ENCODE measurements at regions not wholly inside any gene's neighbourhood (a gene's known extent, or its start where the extent isn't known, plus 50 kb on each side); places are given as distances from the start of the nearest gene placed in this dataset.
"Not testable (repeated sequence)": the region's sequence is repeated elsewhere in the genome, so short reads cannot be mapped to it uniquely, and the experiment has no call there.

DNA sequence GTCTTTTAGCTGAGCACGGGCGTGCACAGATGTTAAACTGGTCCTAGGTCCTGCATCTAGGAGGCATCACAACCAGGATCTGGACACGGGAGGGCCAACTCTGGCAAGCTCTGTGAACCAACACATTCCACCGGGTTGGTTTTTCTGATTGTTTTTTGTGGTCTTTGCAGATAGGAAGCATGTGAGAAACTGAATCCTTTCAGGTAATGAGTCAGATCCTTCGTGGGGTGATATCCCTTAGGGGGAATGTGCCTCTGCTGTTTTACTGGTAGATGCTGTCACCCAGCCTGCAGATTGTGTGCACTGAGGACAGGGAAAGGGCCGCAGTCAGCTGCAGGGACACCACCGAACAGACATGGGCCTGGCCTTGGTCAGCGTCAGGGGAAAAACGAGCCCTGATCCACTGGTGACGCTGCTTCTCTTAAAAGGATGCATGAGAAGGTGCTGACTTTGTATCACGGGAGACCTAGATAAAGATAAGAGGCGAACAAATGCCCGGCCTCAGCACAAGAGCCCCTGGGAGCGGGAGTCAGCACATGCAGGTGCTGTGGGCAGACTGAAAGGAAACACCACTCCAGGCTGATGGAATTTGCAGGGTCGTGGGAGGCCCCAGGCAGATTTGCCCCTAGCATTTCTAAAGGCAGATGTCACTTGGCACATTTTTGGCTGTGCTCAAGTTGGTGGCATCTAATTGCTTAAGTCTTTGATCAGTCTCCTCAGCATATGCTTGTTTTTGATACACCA lies 51.1 kb downstream of the DOP1B start:
- no peak for DNase-seq

GRCh38 chr21:36208326-36209013 lies 51.8 kb downstream of the DOP1B start:
- DNase-seq: no peak

DNA sequence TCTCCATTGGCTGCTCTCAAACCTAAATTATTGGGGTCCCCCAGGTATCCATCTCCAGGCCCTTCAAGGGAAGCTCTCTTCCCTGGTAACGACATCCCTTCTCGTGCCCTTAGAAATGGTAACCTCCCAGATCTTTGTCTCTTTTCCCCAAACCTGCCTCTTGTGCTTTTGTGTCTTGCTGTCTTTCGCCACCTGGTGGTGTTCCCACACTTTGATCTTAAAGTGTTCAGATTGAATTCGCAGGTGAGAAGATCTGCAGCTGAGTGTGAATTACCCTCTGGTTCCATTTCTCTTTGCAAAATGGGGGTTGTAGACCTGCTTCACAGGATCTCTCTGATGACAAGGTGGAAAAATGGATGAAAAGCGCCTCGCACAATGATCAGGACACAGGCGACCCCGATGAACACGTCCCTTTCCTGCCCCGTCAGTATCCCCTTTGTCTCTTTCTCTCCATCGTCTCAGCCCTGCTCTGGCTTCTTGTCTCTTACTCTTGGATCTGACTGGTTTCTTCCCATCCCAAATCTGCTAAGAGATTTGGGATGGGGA lies 53.1 kb downstream of the DOP1B start:
- peak; percentile 72 for DNase-seq

GRCh38 chr21:36210779-36211659 lies 54.4 kb downstream of the DOP1B start:
- DNase-seq: no peak

DNA sequence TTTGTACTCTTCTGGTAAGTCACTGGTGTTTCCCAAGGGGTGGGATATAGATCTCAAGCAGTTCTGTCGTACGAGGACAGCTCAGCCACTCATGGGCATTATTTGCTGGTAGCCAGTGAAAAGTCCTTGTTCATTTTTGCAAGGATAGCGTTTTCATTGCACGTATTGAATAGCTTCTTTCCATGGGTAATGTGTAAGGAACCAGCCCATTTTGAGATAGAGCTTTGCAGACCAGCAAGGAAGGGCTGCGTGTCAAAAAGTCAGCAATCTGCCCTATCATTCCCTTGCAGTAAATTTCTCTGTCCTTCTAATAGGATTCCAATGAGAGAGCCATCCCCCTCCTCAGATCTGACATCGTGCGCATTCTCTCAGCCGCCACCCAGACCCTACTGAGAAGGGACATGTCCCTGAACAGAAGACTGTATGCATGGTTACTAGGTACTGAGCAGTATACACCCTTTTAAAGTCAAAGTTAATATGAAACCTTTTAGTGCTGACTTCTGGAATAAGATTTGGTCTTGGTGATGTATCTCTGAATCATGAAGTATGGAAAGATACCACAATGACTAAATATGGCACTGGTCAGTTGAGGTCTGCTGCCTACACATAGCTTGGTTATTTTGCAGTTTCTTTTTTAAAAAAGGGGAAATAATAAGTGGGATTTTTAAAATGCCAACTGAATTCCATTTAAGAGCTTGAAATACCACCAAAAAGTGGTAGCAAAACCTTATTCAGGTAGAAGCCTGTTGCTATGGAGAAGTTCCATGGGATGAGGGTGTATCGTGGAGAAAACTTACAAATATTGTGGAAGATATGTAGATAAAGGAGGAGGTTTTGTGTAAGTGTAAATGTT lies 55.3 kb downstream of the DOP1B start:
- no peak for DNase-seq

DNA sequence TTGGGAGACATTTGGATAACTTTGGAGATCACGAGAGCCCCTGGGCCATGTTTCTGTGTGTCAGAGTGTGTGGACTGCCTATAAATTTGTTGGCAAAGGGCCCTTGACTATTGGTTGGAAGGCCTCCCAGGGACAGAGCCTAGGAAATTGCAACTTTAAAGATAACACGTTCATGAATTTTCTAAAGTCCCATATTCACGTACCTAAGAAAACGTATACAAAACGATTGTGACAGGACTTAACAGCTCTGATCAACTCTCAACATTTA lies 55.8 kb downstream of the DOP1B start:
- no peak for DNase-seq

DNA sequence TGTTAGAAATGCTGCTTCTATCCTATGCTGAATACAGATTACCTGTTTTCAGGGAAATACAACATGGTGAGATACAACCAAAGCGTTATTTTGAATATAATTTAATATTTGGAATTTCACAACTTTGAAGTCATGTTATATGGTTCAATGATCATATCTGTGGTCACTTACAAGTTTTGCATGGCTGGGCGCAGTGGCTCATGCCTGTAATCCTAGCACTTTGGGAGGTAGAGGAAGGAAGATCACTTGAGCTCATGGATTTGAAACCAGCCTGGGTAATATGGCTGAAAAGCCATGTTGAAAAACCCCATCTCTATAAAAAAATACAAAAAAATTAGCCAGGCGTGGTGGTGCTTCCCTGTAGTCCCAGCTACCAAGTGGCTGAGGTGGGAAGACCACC lies 57.9 kb downstream of the DOP1B start:
- no peak for DNase-seq

DNA sequence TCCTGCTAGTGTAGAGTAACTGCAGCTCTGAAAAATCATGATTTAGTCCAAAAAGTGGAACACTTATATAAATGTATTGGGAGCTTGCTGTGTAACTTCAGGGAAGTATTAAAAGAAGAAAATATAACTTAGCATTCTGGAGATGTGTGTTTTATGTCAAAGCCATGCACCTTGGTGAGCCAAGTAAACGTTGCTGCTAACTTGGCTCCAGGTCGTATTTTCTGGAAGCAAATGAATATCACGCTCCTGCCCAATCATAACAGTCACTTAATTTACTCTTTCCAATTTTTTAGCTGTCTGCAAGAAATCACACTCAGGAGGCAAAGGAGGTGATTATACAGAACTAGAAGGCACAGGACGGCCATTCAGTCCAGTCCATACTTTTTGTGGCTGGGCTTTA lies 61.1 kb downstream of the DOP1B start:
- no peak for DNase-seq

GRCh38 chr21:36218691-36219090 lies 62.1 kb downstream of the DOP1B start:
- no peak for DNase-seq

DNA sequence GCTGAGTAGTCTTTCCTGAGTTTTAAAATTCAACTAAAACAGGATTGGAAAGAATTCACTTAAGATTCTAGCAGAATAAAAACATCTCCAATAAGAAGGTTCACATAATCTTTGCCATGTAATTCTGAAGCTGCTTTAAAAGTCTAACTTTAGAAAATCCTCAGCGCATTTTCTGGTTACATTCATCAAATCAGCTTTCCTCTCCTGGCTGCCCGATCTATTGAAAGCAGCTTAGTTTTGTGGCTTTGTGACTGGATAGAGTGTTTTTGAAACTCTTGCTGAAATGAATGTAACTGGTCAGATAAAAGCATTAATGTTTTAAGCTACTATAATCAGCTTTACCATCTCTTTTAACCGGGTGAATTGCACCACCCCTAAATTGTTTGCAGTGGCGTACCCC lies 66.8 kb downstream of the DOP1B start:
- DNase-seq: no peak

- no peak for DNase-seq
Observed at GRCh38 chr21:36229181-36229580, 72.6 kb downstream of the DOP1B start.

DNA sequence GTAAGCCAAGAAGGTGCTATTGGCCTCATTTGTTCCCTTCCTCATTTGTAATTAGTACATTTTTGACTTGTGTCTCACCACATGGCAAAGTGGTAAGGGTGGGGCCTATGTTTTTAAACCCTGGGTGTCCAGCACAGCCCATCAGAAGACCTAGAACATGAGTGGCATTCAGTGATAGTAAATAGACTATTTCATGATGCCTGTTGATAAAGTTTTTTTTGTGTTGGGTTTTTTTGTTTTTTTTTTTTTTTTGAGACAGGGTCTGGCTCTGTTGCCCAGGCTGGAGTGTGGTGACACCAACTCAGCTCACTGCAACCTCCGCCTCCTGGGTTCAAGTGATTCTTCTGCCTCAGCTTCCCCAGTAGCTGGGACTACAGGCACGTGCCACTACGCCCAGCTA lies 74.8 kb downstream of the DOP1B start:
- not testable (repeated sequence) for DNase-seq

GRCh38 chr21:36232641-36233040 lies 76.0 kb downstream of the DOP1B start:
- DNase-seq: no peak

GRCh38 chr21:36235058-36235582 lies 78.5 kb downstream of the DOP1B start:
- no peak for DNase-seq

DNA sequence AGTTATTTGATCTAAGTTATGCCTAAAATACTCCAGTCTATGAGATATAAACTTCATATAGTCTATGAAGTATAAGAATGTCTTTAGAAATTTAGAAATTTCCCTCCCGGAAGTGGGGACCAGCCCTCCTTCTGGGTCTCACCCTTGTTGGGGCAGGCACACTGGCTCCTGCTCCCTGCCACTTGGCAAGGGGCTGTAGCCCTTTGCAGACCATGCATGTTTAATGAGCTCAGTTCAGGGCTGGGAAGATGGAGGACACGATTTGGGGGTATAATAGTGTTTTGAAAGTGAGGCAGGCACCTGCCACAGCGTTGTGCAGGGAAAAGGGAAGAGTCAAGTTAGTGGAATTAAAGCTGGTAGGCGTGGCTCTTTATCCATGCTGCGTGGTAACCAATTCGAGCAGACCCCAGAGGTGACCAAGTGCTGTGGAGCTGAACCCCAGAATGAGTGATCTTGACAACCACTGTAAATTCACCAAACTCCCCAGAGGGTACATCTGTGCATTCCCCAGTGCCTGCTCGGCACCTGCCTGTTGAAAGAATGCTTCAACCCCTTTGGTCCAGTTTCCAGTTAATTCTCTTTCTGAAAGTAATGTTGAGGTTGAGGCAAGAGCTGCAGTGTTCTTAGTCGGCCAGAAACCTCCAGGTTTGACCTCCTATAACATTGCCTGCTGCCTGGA lies 79.6 kb downstream of the DOP1B start:
- DNase-seq: no peak

DNA sequence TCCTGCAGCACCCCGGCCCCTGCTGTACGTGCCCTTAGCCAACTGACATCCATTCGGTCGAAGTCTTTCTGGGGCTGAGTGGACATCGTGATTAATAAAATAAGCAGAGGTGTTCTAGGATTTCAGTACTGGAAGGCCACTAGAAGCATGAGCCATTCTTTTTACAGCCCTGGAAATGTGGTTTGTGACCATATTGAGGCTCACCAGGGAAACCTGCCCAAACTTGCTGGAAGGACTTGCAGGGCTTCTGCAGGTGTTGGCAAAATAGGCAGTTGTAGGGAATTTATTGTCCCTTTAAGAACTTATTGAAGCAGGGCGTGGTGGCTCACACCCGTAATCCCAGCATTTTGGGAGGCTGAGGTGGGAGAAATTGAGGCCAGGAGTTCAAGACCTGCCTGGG lies 80.8 kb downstream of the DOP1B start:
- no peak for DNase-seq

GRCh38 chr21:36239585-36239984 lies 80.4 kb upstream of the MORC3 start:
- DNase-seq: no peak

GRCh38 chr21:36241717-36242116 lies 78.3 kb upstream of the MORC3 start:
- DNase-seq: no peak

GRCh38 chr21:36245115-36245514 lies 74.9 kb upstream of the MORC3 start:
- no peak for DNase-seq

- DNase-seq: no peak
Observed at GRCh38 chr21:36245649-36246048, 74.3 kb upstream of the MORC3 start.

DNA sequence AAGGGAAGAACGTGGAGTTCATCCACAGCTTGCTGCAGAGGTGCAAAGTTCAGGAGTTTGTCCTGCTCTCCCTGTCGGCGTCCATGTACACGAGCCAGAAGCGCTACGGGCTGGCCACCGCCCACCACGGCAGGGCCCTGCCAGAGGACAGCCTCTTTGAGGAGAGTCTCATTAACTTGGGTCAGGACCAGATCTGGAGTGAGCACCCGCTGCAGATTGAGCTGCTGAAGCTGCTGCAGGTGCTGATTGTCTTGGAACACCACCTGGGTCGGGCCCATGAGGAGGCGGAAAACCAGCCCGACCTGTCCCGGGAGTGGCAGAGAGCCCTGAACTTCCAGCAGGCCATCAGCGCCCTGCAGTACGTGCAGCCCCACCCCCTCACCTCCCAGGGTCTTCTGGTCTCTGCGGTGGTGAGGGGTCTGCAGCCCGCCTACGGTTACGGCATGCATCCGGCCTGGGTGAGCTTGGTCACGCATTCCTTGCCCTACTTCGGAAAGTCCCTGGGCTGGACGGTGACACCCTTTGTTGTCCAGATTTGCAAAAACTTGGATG lies 73.8 kb upstream of the MORC3 start:
- DNase-seq: no peak

All from activated effector memory CD4-positive, alpha-beta T cell treated with anti-CD3 and anti-CD28 coated beads, Interleukin-2, amount 50 U/mL, for 16 hours (primary cell).